H1 (cell line): ENCODE measurements at regions not wholly inside any gene's neighbourhood (a gene's known extent, or its start where the extent isn't known, plus 50 kb on each side); places are given as distances from the start of the nearest gene placed in this dataset.
A peak's percentile ranks its signal among the peaks of the same experiment; 100 is the strongest.

ENCODE experiments used
- CTCF ChIA-PET: fragments of 300-600 bp; sonication (Branson Sonifier 250); formaldehyde crosslinking; loops from one replicate; lab custom pipeline; 2021; ENCODE audit not compliant: partially characterized antibody; lab: Charles Lee
- POLR2A ChIA-PET: fragments of 300-600 bp; sonication (Branson Sonifier 250); formaldehyde crosslinking; loops from one replicate; lab custom pipeline; 2021; ENCODE audit warnings: inconsistent platforms; ENCODE audit not compliant: partially characterized antibody; lab: Charles Lee
- DNase-seq, 2 experiments: peaks; one replicate each; pipeline versions ENCODE4 v3.0.0 to v3.0.0-alpha.2; 2010 to 2022; ENCODE audit warnings: low spot score in 2 of 2, low read depth in 1 of 2, mixed read lengths in 1 of 2
- FAIRE-seq: peaks from 2 replicates; lab custom pipeline; 2011; peaks lifted over from hg19 to GRCh38; lab: Jason Lieb, UNC
- H2AFZ ChIP-seq: 2 replicates; pipeline ENCODE4 v1.8.1; 2012; ENCODE audit warnings: low read length, inconsistent platforms
- H2AK5ac ChIP-seq: 2 replicates; pipeline ENCODE4 v1.6.1; 2013; ENCODE audit warnings: low read depth, low read length
- H2BK120ac ChIP-seq: replicated peaks from 2 replicates; pipeline ENCODE3; 2013; ENCODE audit warnings: low read depth, low read length, inconsistent platforms
- H2BK12ac ChIP-seq: 2 replicates; pipeline ENCODE4 v1.6.1; 2013; ENCODE audit warnings: low read depth, low read length
- H2BK15ac ChIP-seq: 2 replicates; pipeline ENCODE4 v1.6.1; 2013; ENCODE audit warnings: low read length
- H2BK20ac ChIP-seq: 2 replicates; pipeline ENCODE4 v1.6.1; 2013; ENCODE audit warnings: low read length
- H2BK5ac ChIP-seq: 2 replicates; pipeline ENCODE4 v1.6.1; 2013; ENCODE audit warnings: low read depth, low read length
- H3K14ac ChIP-seq: 2 replicates; pipeline ENCODE4 v1.6.1; 2013; ENCODE audit warnings: inconsistent platforms; ENCODE audit not compliant: insufficient read length
- H3K18ac ChIP-seq: 2 replicates; pipeline ENCODE4 v1.6.1; 2013; ENCODE audit warnings: low read length; ENCODE audit errors: extremely low read depth
- H3K23ac ChIP-seq: 2 replicates; pipeline ENCODE4 v1.6.1; 2013; ENCODE audit warnings: inconsistent platforms; ENCODE audit not compliant: insufficient read length
- H3K23me2 ChIP-seq: 2 replicates; pipeline ENCODE4 v1.6.1; 2013; ENCODE audit warnings: low read depth, low read length
- H3K27ac ChIP-seq: 2 replicates; pipeline ENCODE4 v1.6.1; 2011; ENCODE audit warnings: low read depth, low read length, inconsistent platforms
- H3K27me3 ChIP-seq, 4 experiments: replicated peaks in 1 of 4; 1 replicate in 1 of 4; 2 replicates in 3 of 4; pipeline versions ENCODE4 v1.6.1 to v1.8.1; 2011 to 2013; ENCODE audit warnings: low read length in 3 of 4, mild to moderate bottlenecking in 3 of 4, inconsistent platforms in 2 of 4, mixed read lengths in 2 of 4, moderate library complexity in 1 of 4; ENCODE audit not compliant: control insufficient read depth in 3 of 4, insufficient read depth in 3 of 4; ENCODE audit errors: extremely low read depth in 1 of 4
- H3K36me3 ChIP-seq, 4 experiments: 2 replicates each; pipeline versions ENCODE4 v1.6.1 to v1.8.1; 2011 to 2013; ENCODE audit warnings: mild to moderate bottlenecking in 4 of 4, low read length in 3 of 4, moderate library complexity in 2 of 4, control low read depth in 1 of 4, inconsistent platforms in 1 of 4; ENCODE audit not compliant: insufficient read depth in 4 of 4, control insufficient read depth in 2 of 4
- H3K4ac ChIP-seq: replicated peaks from 2 replicates; pipeline ENCODE3; 2013; ENCODE audit warnings: low read length, low read depth, mixed read lengths, inconsistent platforms; ENCODE audit not compliant: insufficient read length
- H3K4me1 ChIP-seq, 4 experiments: replicated peaks in 1 of 4; 1 replicate in 1 of 4; 2 replicates in 3 of 4; pipeline versions ENCODE4 v1.6.1 to v1.8.1; 2011 to 2013; ENCODE audit warnings: low read length in 3 of 4, inconsistent platforms in 2 of 4, mixed read lengths in 1 of 4; ENCODE audit not compliant: insufficient read depth in 4 of 4, control insufficient read depth in 3 of 4
- H3K4me2 ChIP-seq, 2 experiments: 2 replicates each; pipeline versions ENCODE4 v1.6.1 to v1.8.1; 2011 to 2013; ENCODE audit warnings: low read depth in 2 of 2, low read length in 2 of 2, control low read depth in 1 of 2, inconsistent platforms in 1 of 2, mild to moderate bottlenecking in 1 of 2; ENCODE audit not compliant: insufficient read depth in 1 of 2
- H3K4me3 ChIP-seq, 4 experiments: fragments of 200-600, 300-600 bp in 1 of 4; sonication (generic), shearing (Covaris generic), sonication (Bioruptor Twin) in 1 of 4; 2 replicates each; pipeline versions ENCODE4 v1.5.1 to v1.8.1; 2011 to 2016; ENCODE audit warnings: low read length in 4 of 4, low read depth in 3 of 4, control low read depth in 2 of 4, inconsistent platforms in 2 of 4, mild to moderate bottlenecking in 2 of 4, mixed read lengths in 1 of 4, moderate library complexity in 1 of 4; ENCODE audit not compliant: insufficient read depth in 2 of 4; ENCODE audit errors: extremely low read depth in 1 of 4
- H3K56ac ChIP-seq: replicated peaks from 2 replicates; pipeline ENCODE3; 2013; ENCODE audit warnings: low read depth, mild to moderate bottlenecking, mixed read lengths, low read length, inconsistent platforms; ENCODE audit not compliant: insufficient read length
- H3K79me1 ChIP-seq: 2 replicates; pipeline ENCODE4 v1.6.1; 2013; ENCODE audit warnings: low read depth, low read length, control low read depth
- H3K79me2 ChIP-seq, 2 experiments: 2 replicates each; pipeline versions ENCODE4 v1.6.1 to v1.8.1; 2012 to 2013; ENCODE audit warnings: low read length in 2 of 2, mild to moderate bottlenecking in 2 of 2, inconsistent platforms in 1 of 2; ENCODE audit not compliant: insufficient read depth in 2 of 2, control insufficient read depth in 1 of 2
- H3K9ac ChIP-seq, 4 experiments: replicated peaks in 1 of 4; 1 replicate in 1 of 4; 2 replicates in 3 of 4; pipeline versions ENCODE4 v1.6.1 to v1.8.1; 2011 to 2013; ENCODE audit warnings: low read depth in 3 of 4, low read length in 3 of 4, control low read depth in 2 of 4, mild to moderate bottlenecking in 2 of 4, moderate library complexity in 2 of 4, inconsistent platforms in 1 of 4; ENCODE audit errors: extremely low read depth in 1 of 4
- H3K9me3 ChIP-seq, 2 experiments: 2 replicates each; pipeline versions ENCODE4 v1.6.1 to v1.8.1; 2012 to 2013; ENCODE audit warnings: mild to moderate bottlenecking in 2 of 2, moderate library complexity in 2 of 2, control low read depth in 1 of 2, inconsistent platforms in 1 of 2, low read depth in 1 of 2, low read length in 1 of 2, mixed read lengths in 1 of 2; ENCODE audit not compliant: insufficient read depth in 2 of 2
- H4K20me1 ChIP-seq, 2 experiments: replicated peaks in 1 of 2; 2 replicates each; pipeline versions ENCODE3 to v1.8.1; 2011 to 2013; ENCODE audit warnings: inconsistent platforms in 2 of 2, low read length in 2 of 2, mild to moderate bottlenecking in 1 of 2; ENCODE audit not compliant: insufficient read depth in 2 of 2, control insufficient read depth in 1 of 2
- H4K5ac ChIP-seq: 2 replicates; pipeline ENCODE4 v1.6.1; 2013; ENCODE audit warnings: low read length, low read depth, mixed read lengths, inconsistent platforms; ENCODE audit not compliant: insufficient read length
- H4K8ac ChIP-seq: 2 replicates; pipeline ENCODE4 v1.8.0; 2013; ENCODE audit warnings: mild to moderate bottlenecking, moderate library complexity, low read length, inconsistent platforms; ENCODE audit not compliant: insufficient read depth; ENCODE audit errors: extremely low read depth
- H4K91ac ChIP-seq: replicated peaks from 2 replicates; pipeline ENCODE3; 2013; ENCODE audit warnings: low read length, mixed read lengths, inconsistent platforms; ENCODE audit not compliant: insufficient read length
- ASH2L ChIP-seq: fragments of 200-600, 300-600 bp; sonication (generic); IDR thresholded peaks from one replicate; pipeline ENCODE4 v1.7.1; 2017; ENCODE audit warnings: low read length
- HDAC2 ChIP-seq, 2 experiments: fragments of 300-600 bp in 1 of 2; sonication (generic) in 1 of 2; IDR thresholded peaks; 2 replicates each; pipeline ENCODE4 v1.6.1; 2011 to 2012; ENCODE audit warnings: low read depth in 2 of 2, low read length in 2 of 2, mild to moderate bottlenecking in 2 of 2, moderate library complexity in 2 of 2, borderline replicate concordance in 1 of 2, inconsistent platforms in 1 of 2
- JUN ChIP-seq: IDR thresholded peaks from 2 replicates; pipeline ENCODE4 v1.6.1; 2011; ENCODE audit warnings: low read depth, mild to moderate bottlenecking, improper control_type of control experiment, low read length
- JUND ChIP-seq: IDR thresholded peaks from 2 replicates; pipeline ENCODE4 v1.6.1; 2011; ENCODE audit warnings: mild to moderate bottlenecking, improper control_type of control experiment, low read length
- KDM1A ChIP-seq: fragments of 200-600, 300-600 bp; sonication (generic); IDR thresholded peaks from 2 replicates; pipeline ENCODE4 v1.7.1; 2016; ENCODE audit warnings: mild to moderate bottlenecking, low read length, borderline replicate concordance
- RXRA ChIP-seq: IDR thresholded peaks from 2 replicates; pipeline ENCODE4 v1.6.1; 2011; ENCODE audit warnings: low read depth, mild to moderate bottlenecking, low read length, moderate library complexity; ENCODE audit not compliant: insufficient read depth
- SIX5 ChIP-seq: IDR thresholded peaks from 2 replicates; pipeline ENCODE4 v1.6.1; 2011; ENCODE audit warnings: mild to moderate bottlenecking, low read depth, low read length
- TEAD4 ChIP-seq: IDR thresholded peaks from 2 replicates; pipeline ENCODE4 v1.6.1; 2012; ENCODE audit warnings: low read depth, low read length, inconsistent platforms, mixed read lengths
- ZNF274 ChIP-seq: IDR thresholded peaks from 2 replicates; pipeline ENCODE4 v1.7.0; 2012; ENCODE audit warnings: low read length, borderline replicate concordance; ENCODE audit errors: extremely low read depth
- WGBS, 2 experiments: shearing (Covaris generic) in 1 of 2; methylation state at CpG; one replicate each; pipeline versions ENCODE4 v1.1.6 to v1.1.7; 2013 to 2015; ENCODE audit warnings: low lambda C conversion rate in 2 of 2, mixed read lengths in 2 of 2, inconsistent platforms in 1 of 2, low coverage in 1 of 2, missing lambda C conversion rate in 1 of 2; ENCODE audit not compliant: insufficient replicate concordance in 2 of 2, insufficient coverage in 1 of 2, insufficient read length in 1 of 2; ENCODE audit errors: extremely low coverage in 1 of 2, missing lambda C conversion rate in 1 of 2; 5-methylcytosine and 5-hydroxymethylcytosine counted together

DNA sequence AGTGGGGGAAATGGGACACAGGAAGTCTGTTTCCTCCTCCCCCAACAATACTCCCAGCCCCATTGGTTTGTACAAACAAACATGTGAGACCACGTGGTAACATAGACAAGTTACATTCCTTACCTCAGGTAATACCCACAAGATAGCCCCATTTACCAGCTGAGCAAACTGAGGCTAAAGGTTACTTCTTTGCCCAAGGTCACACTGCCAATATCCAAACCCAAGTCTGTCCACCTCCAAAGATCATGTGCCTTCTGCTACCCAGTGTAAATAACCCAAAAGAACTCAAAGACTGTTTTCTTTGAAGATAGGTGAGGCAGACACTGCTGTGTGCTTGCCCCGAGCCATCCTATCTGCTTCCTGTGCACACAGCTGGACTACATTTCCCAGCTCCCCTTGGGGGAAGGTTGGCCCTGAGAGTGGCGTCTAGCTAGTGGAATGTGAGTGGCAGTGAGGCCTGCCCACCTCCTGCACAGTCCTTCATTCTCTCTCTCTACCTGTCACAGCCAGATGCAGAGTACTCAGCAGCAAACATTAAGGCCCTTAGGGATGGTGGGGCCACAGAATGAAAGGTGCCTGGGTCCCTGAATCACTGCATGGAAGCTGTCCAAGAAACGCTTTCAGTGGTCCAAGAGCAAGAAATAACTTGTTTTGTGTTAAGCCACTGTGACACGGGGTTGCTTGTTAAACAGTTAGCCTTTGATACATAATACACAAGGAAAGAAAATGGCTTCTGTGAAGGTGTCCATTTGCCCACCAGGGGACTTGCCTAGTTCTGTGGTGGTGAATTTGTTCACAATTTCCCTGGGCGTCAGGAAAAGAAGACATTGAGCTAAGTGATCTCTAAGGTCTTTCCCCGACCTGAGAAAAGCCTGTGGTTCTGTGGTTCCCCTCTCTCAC is 257.7 kb upstream of the NFE2L3 start:
- POLR2A ChIA-PET: interaction anchor here (1.0 to 3.4 kb wide), 8 partner anchors 207 to 308 kb away, joined by 3 to 19 read pairs (median 6); partner anchors contain the start of genes CBX3 and HNRNPA2B1
- H3K4me1 ChIP-seq: peaks cover 0 to 7% (median 2%) of the 10 kb centered on the region in 4 experiments; a peak in 3 of 7 replicates
- no peak overlapping the region for H3K56ac ChIP-seq
- peak; percentile 13 to 60 for DNase-seq
- no peak overlapping the region for H4K91ac ChIP-seq
- no peaks in the 10 kb centered on the region for H3K79me2 ChIP-seq
- 75% methylated on average over 7 of the region's 7 CpGs; no CpG with 5 or more reads in 1 of the 2 experiments for WGBS, 2 experiments
- H3K4me2 ChIP-seq: peak overlapping the region in 1 of 2 experiments; percentile 75; a peak in 1 of 4 replicates
- FAIRE-seq: peak; percentile 60
- no peak overlapping the region for H2BK15ac ChIP-seq
- CTCF ChIA-PET: interaction anchor here (0.5 to 6.4 kb wide), 49 partner anchors 10 to 1246 kb away, joined by 3 to 96 read pairs (median 4); no protein-coding TSS in a partner anchor
- no peak overlapping the region for H2BK20ac ChIP-seq
- no peak overlapping the region for H2AK5ac ChIP-seq
- H3K27me3 ChIP-seq: no peaks in the 10 kb centered on the region
- no peak overlapping the region for H3K27ac ChIP-seq
- H3K79me1 ChIP-seq: no peaks in the 10 kb centered on the region
- no peak overlapping the region for H2BK5ac ChIP-seq
- no peak overlapping the region for H3K9ac ChIP-seq
- no peak overlapping the region for H3K4me3 ChIP-seq
- H3K23ac ChIP-seq: no peak overlapping the region
- peak overlapping the region; percentile 67; the same call in 1 of the 2 replicates for H2AFZ ChIP-seq
- no peak overlapping the region for H4K8ac ChIP-seq
- no peaks in the 10 kb centered on the region for H3K36me3 ChIP-seq
- H2BK12ac ChIP-seq: no peak overlapping the region
- no peak overlapping the region for H2BK120ac ChIP-seq
- no peak overlapping the region for H3K4ac ChIP-seq
- no peak overlapping the region; the same call in 1 of the 2 replicates for H3K18ac ChIP-seq
- no peak overlapping the region for H3K14ac ChIP-seq
- H4K20me1 ChIP-seq: no peaks in the 10 kb centered on the region
- H3K23me2 ChIP-seq: peaks cover 3% of the 10 kb centered on the region; the same call in 1 of the 2 replicates
- no peak overlapping the region for H4K5ac ChIP-seq
- no peaks in the 10 kb centered on the region for H3K9me3 ChIP-seq
- TF ChIP-seq KDM1A (peak; percentile 100), JUND (no peak), ASH2L (no peak), JUN (no peak), RXRA (no peak), HDAC2 (IDR thresholded peaks at IDR 0.05; ENCODE audit: borderline replicate concordance in 1 of 2, low read depth in 2 of 2, low read length in 2 of 2) (peak in 1 of 2 experiments; percentile 97; a peak in 1 of 4 replicates), SIX5 (peak; percentile 54), ZNF274 (no peak), TEAD4 (peak; percentile 63)
